ENCODE measurements at regions not wholly inside any gene's neighbourhood (a gene's known extent, or its start where the extent isn't known, plus 50 kb on each side); places are given as distances from the start of the nearest gene placed in this dataset.

DNA sequence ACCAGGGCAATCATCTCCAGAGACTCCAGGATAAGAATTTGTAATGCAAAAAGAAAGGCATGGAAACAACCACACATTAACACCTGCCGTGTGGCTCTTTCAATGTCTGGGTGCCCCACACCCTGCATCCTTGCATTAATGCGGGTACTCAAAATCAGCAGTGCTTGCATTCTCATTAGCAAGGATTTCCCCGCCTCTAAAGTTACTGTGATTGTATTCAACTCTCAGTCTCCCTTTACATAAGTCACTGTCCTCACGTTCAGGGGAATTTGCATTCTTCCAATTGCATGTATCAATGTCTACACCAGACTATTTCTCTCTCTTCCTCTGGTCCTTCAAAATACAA lies 324.3 kb downstream of the FOXL1 start:
- TF ChIP-seq, protein P1, sequence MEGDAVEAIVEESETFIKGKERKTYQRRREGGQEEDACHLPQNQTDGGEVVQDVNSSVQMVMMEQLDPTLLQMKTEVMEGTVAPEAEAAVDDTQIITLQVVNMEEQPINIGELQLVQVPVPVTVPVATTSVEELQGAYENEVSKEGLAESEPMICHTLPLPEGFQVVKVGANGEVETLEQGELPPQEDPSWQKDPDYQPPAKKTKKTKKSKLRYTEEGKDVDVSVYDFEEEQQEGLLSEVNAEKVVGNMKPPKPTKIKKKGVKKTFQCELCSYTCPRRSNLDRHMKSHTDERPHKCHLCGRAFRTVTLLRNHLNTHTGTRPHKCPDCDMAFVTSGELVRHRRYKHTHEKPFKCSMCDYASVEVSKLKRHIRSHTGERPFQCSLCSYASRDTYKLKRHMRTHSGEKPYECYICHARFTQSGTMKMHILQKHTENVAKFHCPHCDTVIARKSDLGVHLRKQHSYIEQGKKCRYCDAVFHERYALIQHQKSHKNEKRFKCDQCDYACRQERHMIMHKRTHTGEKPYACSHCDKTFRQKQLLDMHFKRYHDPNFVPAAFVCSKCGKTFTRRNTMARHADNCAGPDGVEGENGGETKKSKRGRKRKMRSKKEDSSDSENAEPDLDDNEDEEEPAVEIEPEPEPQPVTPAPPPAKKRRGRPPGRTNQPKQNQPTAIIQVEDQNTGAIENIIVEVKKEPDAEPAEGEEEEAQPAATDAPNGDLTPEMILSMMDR (IDR thresholded peaks at IDR 0.05), result no peak
- no peak for TF ChIP-seq POLR2A (IDR thresholded peaks at IDR 0.05)
